Liver (tissue), 3 donors: ENCODE measurements at regions not wholly inside any gene's neighbourhood (a gene's known extent, or its start where the extent isn't known, plus 50 kb on each side); places are given as distances from the start of the nearest gene placed in this dataset.

Source experiments
- GABPA ChIP-seq, 2 donors: IDR thresholded peaks in 1 of 2; conservative IDR thresholded peaks in 1 of 2; 2 replicates each; pipeline ENCODE4 v1.6.1; 2016; ENCODE audit warnings: antibody characterized with exemption in 2 of 2, mild to moderate bottlenecking in 1 of 2, moderate library complexity in 1 of 2
- JUND ChIP-seq, 2 donors: IDR thresholded peaks; 2 replicates each; pipeline ENCODE4 v1.6.1; 2016; ENCODE audit warnings: antibody characterized with exemption in 2 of 2
- NR2F2 ChIP-seq: IDR thresholded peaks from 2 replicates; pipeline ENCODE4 v1.6.1; 2016; ENCODE audit warnings: antibody characterized with exemption
- RAD21 ChIP-seq, 2 donors: IDR thresholded peaks; 2 replicates each; pipeline ENCODE4 v1.6.1; 2016; ENCODE audit warnings: antibody characterized with exemption in 2 of 2, mild to moderate bottlenecking in 2 of 2
- YY1 ChIP-seq: IDR thresholded peaks from 2 replicates; pipeline ENCODE4 v1.6.1; 2016; ENCODE audit warnings: antibody characterized with exemption, mild to moderate bottlenecking
- TF ChIP-seq, protein P1 (sequence below): fragments of 150-350 bp; IDR thresholded peaks from 2 replicates; pipeline ENCODE4 v1.5.1; 2017; ENCODE audit warnings: improper control_type of control experiment, low read depth, low read length; ENCODE audit not compliant: missing input control
- TF ChIP-seq, protein P2 (sequence below): IDR thresholded peaks from 2 replicates; pipeline ENCODE4 v1.6.1; 2016; ENCODE audit warnings: antibody characterized with exemption, mild to moderate bottlenecking
- TF ChIP-seq, protein P3 (sequence below): IDR thresholded peaks from 2 replicates; pipeline ENCODE4 v1.6.1; 2016; ENCODE audit warnings: antibody characterized with exemption
- donor health status: healthy.
- donor health status: healthy.

DNA sequence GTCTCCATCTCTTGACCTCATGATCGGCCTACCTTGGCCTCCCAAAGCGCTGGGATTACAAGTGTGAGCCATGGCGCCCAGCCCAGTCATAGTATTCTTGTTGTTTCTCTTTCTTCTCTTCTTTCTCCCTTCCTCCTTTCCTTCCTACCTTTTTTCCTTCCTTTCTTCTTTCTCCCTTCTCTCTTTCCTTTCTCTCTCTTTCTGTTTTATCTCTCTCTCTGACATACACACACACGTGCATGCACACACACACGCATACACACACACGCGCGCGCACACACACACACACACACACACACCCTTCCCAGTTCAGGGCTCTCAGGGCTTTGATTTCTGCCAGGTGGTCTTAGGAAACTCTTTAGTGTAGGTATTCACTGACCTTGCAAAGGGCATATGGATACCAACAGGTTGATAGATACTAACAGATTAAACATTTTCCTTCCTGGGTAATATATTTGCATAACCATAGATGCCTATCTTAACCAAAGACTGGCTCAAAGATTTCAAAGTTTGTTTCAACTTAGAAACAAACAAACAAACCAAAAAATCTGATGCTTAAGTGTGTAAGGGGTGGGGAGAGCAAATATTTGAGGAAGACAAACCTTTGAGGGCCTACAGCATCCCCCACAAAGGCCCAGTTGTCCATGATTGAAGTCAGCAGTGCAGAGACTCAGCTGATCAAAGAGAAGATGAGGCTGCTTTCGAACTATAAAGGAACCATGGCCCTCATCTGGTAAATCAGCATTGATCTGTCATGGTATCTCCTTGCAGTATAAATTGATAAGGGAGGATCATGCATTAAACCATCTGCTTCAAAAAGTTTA, 288.2 kb upstream of the SEMA6A start:
- TF ChIP-seq NR2F2 (no peak), GABPA (IDR thresholded peaks at IDR 0.05 in 1 of 2, conservative IDR thresholded peaks at IDR 0.05 in 1 of 2) (no peak), RAD21 (IDR thresholded peaks at IDR 0.05) (no peak), JUND (IDR thresholded peaks at IDR 0.05) (no peak), YY1 (no peak)
- TF ChIP-seq, protein P1, sequence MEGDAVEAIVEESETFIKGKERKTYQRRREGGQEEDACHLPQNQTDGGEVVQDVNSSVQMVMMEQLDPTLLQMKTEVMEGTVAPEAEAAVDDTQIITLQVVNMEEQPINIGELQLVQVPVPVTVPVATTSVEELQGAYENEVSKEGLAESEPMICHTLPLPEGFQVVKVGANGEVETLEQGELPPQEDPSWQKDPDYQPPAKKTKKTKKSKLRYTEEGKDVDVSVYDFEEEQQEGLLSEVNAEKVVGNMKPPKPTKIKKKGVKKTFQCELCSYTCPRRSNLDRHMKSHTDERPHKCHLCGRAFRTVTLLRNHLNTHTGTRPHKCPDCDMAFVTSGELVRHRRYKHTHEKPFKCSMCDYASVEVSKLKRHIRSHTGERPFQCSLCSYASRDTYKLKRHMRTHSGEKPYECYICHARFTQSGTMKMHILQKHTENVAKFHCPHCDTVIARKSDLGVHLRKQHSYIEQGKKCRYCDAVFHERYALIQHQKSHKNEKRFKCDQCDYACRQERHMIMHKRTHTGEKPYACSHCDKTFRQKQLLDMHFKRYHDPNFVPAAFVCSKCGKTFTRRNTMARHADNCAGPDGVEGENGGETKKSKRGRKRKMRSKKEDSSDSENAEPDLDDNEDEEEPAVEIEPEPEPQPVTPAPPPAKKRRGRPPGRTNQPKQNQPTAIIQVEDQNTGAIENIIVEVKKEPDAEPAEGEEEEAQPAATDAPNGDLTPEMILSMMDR = no peak
- TF ChIP-seq, protein P2, sequence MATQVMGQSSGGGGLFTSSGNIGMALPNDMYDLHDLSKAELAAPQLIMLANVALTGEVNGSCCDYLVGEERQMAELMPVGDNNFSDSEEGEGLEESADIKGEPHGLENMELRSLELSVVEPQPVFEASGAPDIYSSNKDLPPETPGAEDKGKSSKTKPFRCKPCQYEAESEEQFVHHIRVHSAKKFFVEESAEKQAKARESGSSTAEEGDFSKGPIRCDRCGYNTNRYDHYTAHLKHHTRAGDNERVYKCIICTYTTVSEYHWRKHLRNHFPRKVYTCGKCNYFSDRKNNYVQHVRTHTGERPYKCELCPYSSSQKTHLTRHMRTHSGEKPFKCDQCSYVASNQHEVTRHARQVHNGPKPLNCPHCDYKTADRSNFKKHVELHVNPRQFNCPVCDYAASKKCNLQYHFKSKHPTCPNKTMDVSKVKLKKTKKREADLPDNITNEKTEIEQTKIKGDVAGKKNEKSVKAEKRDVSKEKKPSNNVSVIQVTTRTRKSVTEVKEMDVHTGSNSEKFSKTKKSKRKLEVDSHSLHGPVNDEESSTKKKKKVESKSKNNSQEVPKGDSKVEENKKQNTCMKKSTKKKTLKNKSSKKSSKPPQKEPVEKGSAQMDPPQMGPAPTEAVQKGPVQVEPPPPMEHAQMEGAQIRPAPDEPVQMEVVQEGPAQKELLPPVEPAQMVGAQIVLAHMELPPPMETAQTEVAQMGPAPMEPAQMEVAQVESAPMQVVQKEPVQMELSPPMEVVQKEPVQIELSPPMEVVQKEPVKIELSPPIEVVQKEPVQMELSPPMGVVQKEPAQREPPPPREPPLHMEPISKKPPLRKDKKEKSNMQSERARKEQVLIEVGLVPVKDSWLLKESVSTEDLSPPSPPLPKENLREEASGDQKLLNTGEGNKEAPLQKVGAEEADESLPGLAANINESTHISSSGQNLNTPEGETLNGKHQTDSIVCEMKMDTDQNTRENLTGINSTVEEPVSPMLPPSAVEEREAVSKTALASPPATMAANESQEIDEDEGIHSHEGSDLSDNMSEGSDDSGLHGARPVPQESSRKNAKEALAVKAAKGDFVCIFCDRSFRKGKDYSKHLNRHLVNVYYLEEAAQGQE = no peak
- TF ChIP-seq, protein P3, sequence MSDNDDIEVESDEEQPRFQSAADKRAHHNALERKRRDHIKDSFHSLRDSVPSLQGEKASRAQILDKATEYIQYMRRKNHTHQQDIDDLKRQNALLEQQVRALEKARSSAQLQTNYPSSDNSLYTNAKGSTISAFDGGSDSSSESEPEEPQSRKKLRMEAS = no peak
